K562 (cell line): ENCODE measurements at regions not wholly inside any gene's neighbourhood (a gene's known extent, or its start where the extent isn't known, plus 50 kb on each side); places are given as distances from the start of the nearest gene placed in this dataset.

ENCODE experiments used
- ATAC-seq: fragments of 200-7000 bp; cut with Tn5 transposase; 3 replicates; pipeline ENCODE4 v1.9.1; 2020; ENCODE audit warnings: moderate library complexity
- BruUV-seq: library from RNA; stranded (reverse); fragments of 400-500 nt; replicated peaks from 2 replicates; lab custom pipeline; 2021; lab: Mats Ljungman, UMichigan
- CTCF ChIA-PET: fragments of 300-600 bp; formaldehyde crosslinking; extraction: SDS; loops from one replicate; lab custom pipeline; 2021; ENCODE audit warnings: low intra/inter-chr PET ratio; lab: Yijun Ruan, JAX
- POLR2A ChIA-PET: fragments of 300-600, 350-650 bp; sonication (Branson Sonifier 250); formaldehyde crosslinking; extraction: SDS; loops from one replicate; lab custom pipeline; 2021; ENCODE audit warnings: antibody characterized with exemption, inconsistent platforms; lab: Yijun Ruan, JAX
- DNase-seq, 4 experiments: peaks; one replicate each; pipeline versions ENCODE4 v3.0.0 to v3.0.0-alpha.2; 2011 to 2018; ENCODE audit warnings: low spot score in 3 of 4, mixed read lengths in 3 of 4; ENCODE audit errors: extremely low read depth in 1 of 4
- FAIRE-seq: peaks from 2 replicates; lab custom pipeline; 2011; peaks lifted over from hg19 to GRCh38; lab: Jason Lieb, UNC
- H2AFZ ChIP-seq: 2 replicates; pipeline ENCODE4 v1.6.0; 2011; ENCODE audit warnings: low read depth, low read length, control low read depth, inconsistent platforms
- H3K27ac ChIP-seq: fragments of 200-600 bp; 3 replicates; pipeline ENCODE4 v1.8.0; 2011; ENCODE audit warnings: low read depth, mild to moderate bottlenecking, control low read depth, inconsistent platforms, low read length, moderate library complexity, mixed read lengths; ENCODE audit errors: extremely low read depth
- H3K27me3 ChIP-seq, 2 experiments: fragments of 300-600 bp in 1 of 2; 2 replicates in 1 of 2; 3 replicates in 1 of 2; pipeline versions ENCODE4 v1.6.0 to v1.8.0; 2011; ENCODE audit warnings: inconsistent platforms in 2 of 2, low read length in 2 of 2, mild to moderate bottlenecking in 1 of 2, mixed read lengths in 1 of 2, moderate library complexity in 1 of 2; ENCODE audit not compliant: control insufficient read depth in 2 of 2, insufficient read depth in 2 of 2
- H3K36me3 ChIP-seq: fragments of 300-600 bp; 3 replicates; pipeline ENCODE4 v1.8.0; 2011; ENCODE audit warnings: mild to moderate bottlenecking, low read length, inconsistent platforms; ENCODE audit not compliant: control insufficient read depth, insufficient read depth
- H3K4me1 ChIP-seq, 2 experiments: fragments of 200-600 bp in 1 of 2; replicated peaks in 1 of 2; 2 replicates in 1 of 2; 3 replicates in 1 of 2; pipeline versions ENCODE4 v1.5.1 to v1.8.0; 2011; ENCODE audit warnings: inconsistent platforms in 2 of 2, low read length in 2 of 2, mild to moderate bottlenecking in 1 of 2, mixed read lengths in 1 of 2, moderate library complexity in 1 of 2; ENCODE audit not compliant: control insufficient read depth in 2 of 2, insufficient read depth in 2 of 2
- H3K4me2 ChIP-seq: 2 replicates; pipeline ENCODE4 v1.6.1; 2011; ENCODE audit warnings: low read length, control low read depth, inconsistent platforms, mixed read lengths; ENCODE audit not compliant: insufficient read depth
- H3K4me3 ChIP-seq: fragments of 200-600 bp; sonication (generic), shearing (Covaris generic); 2 replicates; pipeline ENCODE4 v1.5.1; 2016; ENCODE audit warnings: control low read depth, inconsistent platforms
- H3K79me2 ChIP-seq: fragments of 200-600 bp; 3 replicates; pipeline ENCODE4 v1.8.0; 2011; ENCODE audit warnings: low read length, inconsistent platforms; ENCODE audit not compliant: control insufficient read depth, insufficient read depth
- H3K9ac ChIP-seq, 2 experiments: 2 replicates each; pipeline versions ENCODE4 v1.6.0 to v1.6.1; 2011; ENCODE audit warnings: low read depth in 2 of 2, low read length in 2 of 2, control low read depth in 1 of 2, inconsistent platforms in 1 of 2, mild to moderate bottlenecking in 1 of 2, mixed read lengths in 1 of 2; ENCODE audit not compliant: insufficient read depth in 1 of 2
- H3K9me1 ChIP-seq: one replicate; pipeline ENCODE4 v1.6.0; 2011; ENCODE audit warnings: inconsistent platforms, mild to moderate bottlenecking, low read length, moderate library complexity; ENCODE audit not compliant: control insufficient read depth, insufficient read depth
- H3K9me3 ChIP-seq: replicated peaks from 2 replicates; pipeline ENCODE4 v1.5.1; 2011; ENCODE audit warnings: low read depth, low read length, inconsistent platforms; ENCODE audit not compliant: control insufficient read depth, insufficient read depth
- H4K20me1 ChIP-seq: replicated peaks from 2 replicates; pipeline ENCODE4 v1.6.1; 2011; ENCODE audit warnings: low read length, inconsistent platforms, mixed read lengths; ENCODE audit not compliant: control insufficient read depth, insufficient read depth
- CEBPG ChIP-seq, 3 experiments: fragments of 200-800 bp in 1 of 3; sonication (Bioruptor generic) in 1 of 3; sonication (generic) in 1 of 3; formaldehyde crosslinking in 1 of 3; IDR thresholded peaks in 2 of 3; conservative IDR thresholded peaks in 1 of 3; 2 replicates each; pipeline versions ENCODE4 v1.6.1 to v1.8.0; 2016 to 2022; ENCODE audit warnings: missing compliant biosample characterization in 2 of 3, missing genetic modification characterization in 2 of 3, mild to moderate bottlenecking in 1 of 3, missing genetic modification reagents in 1 of 3
- CHD4 ChIP-seq: fragments of 200-600 bp; sonication (generic); IDR thresholded peaks from 3 replicates; pipeline ENCODE4 v1.6.1; 2012; ENCODE audit warnings: low read depth, mild to moderate bottlenecking, mixed read lengths, low read length, inconsistent platforms; ENCODE audit not compliant: insufficient read depth, insufficient replicate concordance, poor library complexity, severe bottlenecking
- DNMT1 ChIP-seq: fragments of 450-650 bp; IDR thresholded peaks from 2 replicates; pipeline ENCODE4 v1.6.1; 2016; ENCODE audit warnings: antibody characterized with exemption, mild to moderate bottlenecking
- HLTF ChIP-seq: fragments of 450-650 bp; IDR thresholded peaks from 2 replicates; pipeline ENCODE4 v1.6.1; 2016
- MAFK ChIP-seq: IDR thresholded peaks from 2 replicates; pipeline ENCODE4 v1.6.1; 2011; ENCODE audit warnings: low read length, improper control_type of control experiment
- NEUROD1 ChIP-seq: fragments of 150-350 bp; IDR thresholded peaks from 2 replicates; pipeline ENCODE4 v1.6.1; 2014; ENCODE audit warnings: borderline replicate concordance, low read length, low read depth; ENCODE audit not compliant: partially characterized antibody
- NFE2L1 ChIP-seq: fragments of 450-650 bp; IDR thresholded peaks from 2 replicates; pipeline ENCODE4 v1.6.1; 2016; ENCODE audit warnings: missing genetic modification characterization, low read depth, mild to moderate bottlenecking, missing compliant biosample characterization, moderate library complexity, borderline replicate concordance
- TAF1 ChIP-seq: IDR thresholded peaks from 2 replicates; pipeline ENCODE4 v1.6.1; 2011; ENCODE audit warnings: mild to moderate bottlenecking, low read length, moderate library complexity; ENCODE audit not compliant: insufficient read depth, control insufficient read depth, severe bottlenecking; ENCODE audit errors: extremely low read depth
- XRCC3 ChIP-seq: fragments of 450-650 bp; IDR thresholded peaks from 2 replicates; pipeline ENCODE4 v1.6.1; 2017; ENCODE audit warnings: mild to moderate bottlenecking, moderate library complexity
- ZNF134 ChIP-seq: fragments of 250-450 bp; sonication (Bioruptor Pico); conservative IDR thresholded peaks from 2 replicates; pipeline ENCODE4 v1.4.0; 2020
- ZNF436 ChIP-seq: fragments of 250-450, 450-650 bp; sonication (Bioruptor Pico); formaldehyde crosslinking; IDR thresholded peaks from 2 replicates; pipeline ENCODE4 v1.7.0; 2020; ENCODE audit warnings: mild to moderate bottlenecking
- WGBS: fragments of 100-300 bp; shearing (Covaris generic); methylation state at CpG from one replicate; pipeline ENCODE4 v1.1.6; 2016; ENCODE audit warnings: low coverage, mixed read lengths; ENCODE audit not compliant: insufficient coverage; ENCODE audit errors: missing lambda C conversion rate; 5-methylcytosine and 5-hydroxymethylcytosine counted together
- in situ Hi-C: fragments of 300-500 bp; cut with MboI; formaldehyde crosslinking; loops from 4 replicates; pipeline ENCODE4 v1.15.0; 2018; ENCODE audit warnings: inconsistent platforms, mixed read lengths
- intact Hi-C: fragments of 100-400 bp; cut with micrococcal nuclease; formaldehyde crosslinking; loops from 2 replicates; pipeline ENCODE4 v1.14.2; 2022
- TF ChIP-seq, protein P1 (sequence below): fragments of 450-650 bp; IDR thresholded peaks from 2 replicates; pipeline ENCODE4 v1.6.1; 2016; ENCODE audit warnings: borderline replicate concordance
- TF ChIP-seq, protein P2 (sequence below): fragments of 250-450 bp; sonication (Bioruptor Pico); IDR thresholded peaks from 2 replicates; pipeline ENCODE4 v1.8.0; 2022; ENCODE audit warnings: moderate library complexity, mild to moderate bottlenecking, inconsistent platforms
- TF ChIP-seq, protein P3 (sequence below): sonication (generic); formaldehyde crosslinking; IDR thresholded peaks from 2 replicates; pipeline ENCODE4 v1.8.0; 2022; ENCODE audit warnings: mild to moderate bottlenecking, low read depth, missing genetic modification reagents

DNA sequence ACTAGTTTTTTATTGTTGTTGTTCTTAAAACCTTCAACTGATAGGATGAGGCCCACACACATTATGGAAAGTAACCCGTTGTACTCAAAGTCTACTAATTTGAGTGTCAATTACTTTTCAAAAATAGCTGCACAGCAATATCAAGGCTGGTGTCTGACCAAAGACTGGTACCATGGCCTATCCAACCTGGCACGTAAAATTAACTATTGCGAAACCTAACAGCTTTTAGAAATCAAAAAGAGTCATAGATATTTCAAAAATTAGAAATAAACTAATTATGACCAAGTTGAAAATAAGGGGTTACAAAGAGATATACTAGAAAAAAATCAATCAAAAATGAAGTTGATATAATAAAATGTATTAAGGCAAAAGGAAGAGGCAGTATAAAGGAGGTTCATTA is 501.5 kb upstream of the SLC8A1 start:
- CTCF ChIA-PET, result no interaction called here
- 7% methylated on average over 3 of the region's 3 CpGs for WGBS

More for the DNA sequence above, 501.5 kb upstream of the SLC8A1 start:
- Histone ChIP-seq H3K79me2 (no peaks in the 10 kb centered on the region), H3K4me3 (no peak overlapping the region), H3K9me3 (no peaks in the 10 kb centered on the region), H4K20me1 (no peaks in the 10 kb centered on the region), H3K9me1 (no peaks in the 10 kb centered on the region), H3K9ac (no peak overlapping the region), H3K27ac (no peak overlapping the region), H3K4me1 (no peaks in the 10 kb centered on the region), H3K36me3 (no peaks in the 10 kb centered on the region), H3K27me3 (no peaks in the 10 kb centered on the region), H2AFZ (no peak overlapping the region), H3K4me2 (no peak overlapping the region)
- POLR2A ChIA-PET, result no interaction called here
- DNase-seq (no peak), FAIRE-seq (no peak)
- BruUV-seq, result no TSS peak
- in situ Hi-C loops, result no loop called here
- intact Hi-C loops, result no loop called here
- TF ChIP-seq CEBPG (CRISPR knock-in tag; IDR thresholded peaks at IDR 0.05) (no peak), CEBPG (tag; conservative IDR thresholded peaks at IDR 0.05 in 1 of 2, IDR thresholded peaks at IDR 0.05 in 1 of 2) (peak in 1 of 2 experiments; percentile 62; a peak in 2 of 4 replicates), DNMT1 (no peak), TAF1 (no peak), ZNF436 (no peak), HLTF (no peak), CHD4 (no peak), ZNF134 (CRISPR knock-in tag) (0 out of 2 replicates have a peak, but pooled peaks have one; percentile 21), MAFK (no peak), NFE2L1 (tag) (no peak), NEUROD1 (no peak), XRCC3 (no peak)
- TF ChIP-seq, protein P1, sequence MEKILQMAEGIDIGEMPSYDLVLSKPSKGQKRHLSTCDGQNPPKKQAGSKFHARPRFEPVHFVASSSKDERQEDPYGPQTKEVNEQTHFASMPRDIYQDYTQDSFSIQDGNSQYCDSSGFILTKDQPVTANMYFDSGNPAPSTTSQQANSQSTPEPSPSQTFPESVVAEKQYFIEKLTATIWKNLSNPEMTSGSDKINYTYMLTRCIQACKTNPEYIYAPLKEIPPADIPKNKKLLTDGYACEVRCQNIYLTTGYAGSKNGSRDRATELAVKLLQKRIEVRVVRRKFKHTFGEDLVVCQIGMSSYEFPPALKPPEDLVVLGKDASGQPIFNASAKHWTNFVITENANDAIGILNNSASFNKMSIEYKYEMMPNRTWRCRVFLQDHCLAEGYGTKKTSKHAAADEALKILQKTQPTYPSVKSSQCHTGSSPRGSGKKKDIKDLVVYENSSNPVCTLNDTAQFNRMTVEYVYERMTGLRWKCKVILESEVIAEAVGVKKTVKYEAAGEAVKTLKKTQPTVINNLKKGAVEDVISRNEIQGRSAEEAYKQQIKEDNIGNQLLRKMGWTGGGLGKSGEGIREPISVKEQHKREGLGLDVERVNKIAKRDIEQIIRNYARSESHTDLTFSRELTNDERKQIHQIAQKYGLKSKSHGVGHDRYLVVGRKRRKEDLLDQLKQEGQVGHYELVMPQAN, result no peak
- TF ChIP-seq, protein P2, sequence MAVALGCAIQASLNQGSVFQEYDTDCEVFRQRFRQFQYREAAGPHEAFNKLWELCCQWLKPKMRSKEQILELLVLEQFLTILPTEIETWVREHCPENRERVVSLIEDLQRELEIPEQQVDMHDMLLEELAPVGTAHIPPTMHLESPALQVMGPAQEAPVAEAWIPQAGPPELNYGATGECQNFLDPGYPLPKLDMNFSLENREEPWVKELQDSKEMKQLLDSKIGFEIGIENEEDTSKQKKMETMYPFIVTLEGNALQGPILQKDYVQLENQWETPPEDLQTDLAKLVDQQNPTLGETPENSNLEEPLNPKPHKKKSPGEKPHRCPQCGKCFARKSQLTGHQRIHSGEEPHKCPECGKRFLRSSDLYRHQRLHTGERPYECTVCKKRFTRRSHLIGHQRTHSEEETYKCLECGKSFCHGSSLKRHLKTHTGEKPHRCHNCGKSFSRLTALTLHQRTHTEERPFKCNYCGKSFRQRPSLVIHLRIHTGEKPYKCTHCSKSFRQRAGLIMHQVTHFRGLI (CRISPR knock-in tag), result no peak
- TF ChIP-seq, protein P3, sequence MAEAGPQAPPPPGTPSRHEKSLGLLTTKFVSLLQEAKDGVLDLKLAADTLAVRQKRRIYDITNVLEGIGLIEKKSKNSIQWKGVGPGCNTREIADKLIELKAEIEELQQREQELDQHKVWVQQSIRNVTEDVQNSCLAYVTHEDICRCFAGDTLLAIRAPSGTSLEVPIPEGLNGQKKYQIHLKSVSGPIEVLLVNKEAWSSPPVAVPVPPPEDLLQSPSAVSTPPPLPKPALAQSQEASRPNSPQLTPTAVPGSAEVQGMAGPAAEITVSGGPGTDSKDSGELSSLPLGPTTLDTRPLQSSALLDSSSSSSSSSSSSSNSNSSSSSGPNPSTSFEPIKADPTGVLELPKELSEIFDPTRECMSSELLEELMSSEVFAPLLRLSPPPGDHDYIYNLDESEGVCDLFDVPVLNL (CRISPR knock-in tag), result no peak
- TF ChIP-seq, all 486 proteins: peak for 2
- no peak for ATAC-seq
